ENCODE measurements at regions not wholly inside any gene's neighbourhood (a gene's known extent, or its start where the extent isn't known, plus 50 kb on each side); places are given as distances from the start of the nearest gene placed in this dataset.

DNA sequence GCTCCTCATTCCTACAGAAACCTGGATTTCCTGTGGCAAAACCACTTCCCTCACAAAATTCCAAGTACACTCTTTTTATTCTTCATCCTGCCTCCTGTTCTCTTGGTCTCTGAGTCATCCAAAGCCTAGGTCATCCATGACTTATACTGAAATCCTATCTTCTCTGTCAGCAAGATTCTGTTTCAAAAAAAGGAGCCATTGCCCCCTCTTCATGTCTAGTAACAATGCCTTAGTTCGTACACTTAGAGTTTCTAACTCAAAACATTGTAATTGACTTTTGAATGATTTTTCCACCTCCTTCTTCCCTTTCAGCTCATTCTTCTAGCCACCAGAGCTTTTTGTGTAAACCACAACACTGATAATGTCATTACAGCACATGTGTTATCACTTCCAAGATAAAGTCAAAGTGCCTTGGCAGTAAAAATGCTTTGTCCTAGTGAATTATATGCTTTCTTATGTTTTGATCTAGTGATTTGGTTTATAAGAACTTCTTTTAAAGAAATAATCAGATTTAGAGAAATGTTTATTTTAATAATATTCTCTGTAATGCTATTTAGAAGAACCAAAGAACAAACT, 256.5 kb upstream of the NECTIN3 start:
- ATAC-seq (ENCODE audit: low read depth) (no peak), DNase-seq (ENCODE audit: low spot score in 2 of 2) (no peak)
- Mint-ChIP-seq H3K27me3 (peaks cover 3% of the 10 kb centered on the region), H3K27ac (no peak overlapping the region), H3K4me3 (no peak overlapping the region), H3K36me3 (no peaks in the 10 kb centered on the region), H3K9me3 (no peaks in the 10 kb centered on the region), H3K4me1 (no peaks in the 10 kb centered on the region)

DNA sequence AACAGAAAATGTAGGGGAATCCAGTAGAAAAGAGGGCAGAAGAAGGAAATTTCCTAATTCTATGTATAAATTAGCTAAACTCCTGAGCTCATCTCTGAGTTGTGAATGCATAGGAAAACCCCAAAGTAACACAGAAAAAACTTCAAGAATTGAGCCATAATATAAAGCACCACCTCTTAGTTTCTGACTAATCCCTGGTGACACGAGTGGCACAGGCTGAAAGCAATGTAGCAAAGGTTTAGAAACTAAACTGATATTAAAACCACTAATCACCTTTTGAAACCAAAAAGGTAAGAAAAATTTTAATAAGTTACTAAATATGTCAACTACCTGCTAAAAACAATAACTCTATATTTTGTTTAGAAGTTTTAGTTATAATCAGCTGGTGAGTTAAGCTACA, 255.6 kb upstream of the NECTIN3 start:
- H3K27me3 Mint-ChIP-seq: peaks cover 3% of the 10 kb centered on the region

DNA sequence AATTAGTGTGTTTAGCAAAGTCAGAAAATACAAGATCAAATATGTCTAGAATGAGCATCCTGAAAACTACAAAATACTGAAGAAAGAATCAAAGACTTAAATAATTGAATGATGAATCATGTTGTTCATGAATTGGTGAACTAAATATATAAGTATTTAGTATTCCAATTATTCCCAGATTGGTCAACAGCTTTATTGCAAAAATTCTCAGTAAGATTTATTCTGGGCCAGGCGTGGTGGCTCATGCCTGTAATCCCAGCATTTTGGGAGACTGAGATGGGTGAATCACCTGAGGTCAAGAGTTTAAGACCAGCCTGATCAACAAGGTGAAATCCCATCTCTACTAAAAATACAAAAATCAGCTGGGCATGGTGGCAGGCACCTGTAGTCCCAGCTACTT, 250.0 kb upstream of the NECTIN3 start:
- Mint-ChIP-seq H3K27me3 (no peaks in the 10 kb centered on the region), H3K4me1 (no peaks in the 10 kb centered on the region), H3K4me3 (no peak overlapping the region), H3K27ac (no peak overlapping the region), H3K9me3 (peaks cover 1% of the 10 kb centered on the region), H3K36me3 (no peaks in the 10 kb centered on the region)
- ATAC-seq (ENCODE audit: low read depth) (no peak), DNase-seq (ENCODE audit: low spot score in 2 of 2) (no peak)

More for the DNA sequence above, 255.6 kb upstream of the NECTIN3 start:
- Mint-ChIP-seq H3K4me3 (no peak overlapping the region), H3K4me1 (no peaks in the 10 kb centered on the region), H3K9me3 (no peaks in the 10 kb centered on the region), H3K36me3 (no peaks in the 10 kb centered on the region), H3K27ac (no peak overlapping the region)
- DNase-seq (ENCODE audit: low spot score in 2 of 2) (no peak), ATAC-seq (ENCODE audit: low read depth) (no peak)

DNA sequence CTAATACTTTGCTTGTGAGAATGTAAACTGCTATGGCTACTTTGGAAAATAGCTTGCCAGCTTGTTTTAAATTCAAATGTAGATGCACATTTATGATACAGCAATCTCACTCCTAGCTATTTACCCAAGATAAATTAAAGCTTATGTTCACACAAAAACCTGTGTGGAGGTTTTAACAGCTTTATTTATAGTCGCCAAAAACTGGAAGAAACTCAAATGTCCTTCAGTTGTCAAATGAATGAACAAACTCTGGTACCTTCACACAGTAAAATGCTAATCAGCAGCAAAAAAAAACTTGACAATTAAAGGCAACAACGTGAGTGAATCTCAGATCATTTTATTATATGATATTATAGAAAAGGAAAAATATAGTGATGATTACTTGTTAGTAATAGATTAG, 248.6 kb upstream of the NECTIN3 start:
- H3K4me3 Mint-ChIP-seq: no peak overlapping the region
- no peak for ATAC-seq (ENCODE audit: low read depth)
- H3K36me3 Mint-ChIP-seq: no peaks in the 10 kb centered on the region
- DNase-seq (ENCODE audit: low spot score in 2 of 2): no peak
- H3K4me1 Mint-ChIP-seq: no peaks in the 10 kb centered on the region
- peaks cover 4% of the 10 kb centered on the region for H3K9me3 Mint-ChIP-seq
- H3K27me3 Mint-ChIP-seq: no peaks in the 10 kb centered on the region
- no peak overlapping the region for H3K27ac Mint-ChIP-seq

DNA sequence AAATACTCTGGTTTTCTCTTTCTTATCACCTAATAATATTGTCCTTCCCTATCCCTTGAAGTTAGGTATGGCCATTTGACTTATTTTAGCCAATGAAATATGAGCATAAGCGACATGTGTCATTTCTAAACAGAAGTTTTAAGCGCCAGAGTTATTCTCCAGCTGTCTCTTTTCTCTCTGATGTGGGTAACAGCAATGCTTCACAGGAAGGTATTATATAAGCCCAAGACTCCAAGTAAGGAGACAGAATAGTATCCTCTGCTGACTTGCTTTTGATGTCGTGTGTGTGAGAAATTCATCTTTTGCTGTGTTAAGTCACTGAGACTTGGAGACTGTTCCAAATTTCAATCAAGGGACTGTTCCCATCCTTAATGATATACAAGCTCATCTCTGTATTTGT, 224.6 kb upstream of the NECTIN3 start:
- Mint-ChIP-seq H3K9me3 (peaks cover 10% of the 10 kb centered on the region), H3K4me1 (no peaks in the 10 kb centered on the region), H3K36me3 (no peaks in the 10 kb centered on the region), H3K27ac (no peak overlapping the region), H3K27me3 (no peaks in the 10 kb centered on the region), H3K4me3 (no peak overlapping the region)
- DNase-seq (ENCODE audit: low spot score in 2 of 2): no peak
- no peak for ATAC-seq (ENCODE audit: low read depth)

DNA sequence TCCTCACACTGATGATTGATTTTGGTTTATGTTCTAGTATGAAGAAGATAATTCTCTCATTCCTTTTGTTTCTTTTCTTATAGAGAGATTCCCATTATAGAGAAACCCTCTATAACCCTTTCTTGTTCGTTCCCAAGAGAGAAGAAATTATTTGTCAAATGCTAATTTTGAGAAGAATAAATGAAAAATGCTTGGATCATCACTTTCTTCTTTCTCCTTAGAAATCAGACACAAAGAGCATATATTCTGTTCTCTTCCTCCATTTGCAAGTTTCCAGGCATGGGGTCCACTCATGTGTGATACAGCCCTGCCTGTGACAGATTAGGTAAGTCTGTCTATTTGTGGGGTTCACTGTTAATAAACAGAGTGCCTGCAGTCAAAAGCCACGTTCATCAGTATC, 222.6 kb upstream of the NECTIN3 start:
- ATAC-seq (ENCODE audit: low read depth) (no peak), DNase-seq (ENCODE audit: low spot score in 2 of 2) (no peak)
- no peaks in the 10 kb centered on the region for H3K36me3 Mint-ChIP-seq
- H3K9me3 Mint-ChIP-seq: peaks cover 10% of the 10 kb centered on the region
- H3K27ac Mint-ChIP-seq: no peak overlapping the region
- no peak overlapping the region for H3K4me3 Mint-ChIP-seq
- no peaks in the 10 kb centered on the region for H3K4me1 Mint-ChIP-seq
- no peaks in the 10 kb centered on the region for H3K27me3 Mint-ChIP-seq

DNA sequence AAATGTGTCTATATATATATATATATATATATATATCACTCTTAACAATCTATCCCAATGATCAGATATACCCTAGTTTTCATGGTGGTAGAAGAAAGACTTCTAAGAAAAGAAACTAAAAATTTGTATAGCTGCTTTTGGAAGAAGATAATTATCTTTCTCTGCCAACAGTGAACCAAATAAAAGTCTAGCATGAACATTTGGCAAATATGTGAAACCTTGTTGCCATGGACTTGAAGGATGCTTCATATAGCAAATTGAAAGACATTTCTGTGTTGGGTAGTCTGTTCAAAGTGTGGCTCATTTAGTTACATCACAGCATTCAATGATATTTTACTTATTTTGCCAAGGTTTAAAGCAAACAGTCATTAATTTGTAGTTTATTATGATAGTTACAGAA, 219.9 kb upstream of the NECTIN3 start:
- Mint-ChIP-seq H3K4me1 (no peaks in the 10 kb centered on the region), H3K27ac (no peak overlapping the region), H3K27me3 (no peaks in the 10 kb centered on the region), H3K9me3 (peaks cover 6% of the 10 kb centered on the region), H3K36me3 (no peaks in the 10 kb centered on the region), H3K4me3 (no peak overlapping the region)
- no peak for ATAC-seq (ENCODE audit: low read depth)
- no peak for DNase-seq (ENCODE audit: low spot score in 2 of 2)

DNA sequence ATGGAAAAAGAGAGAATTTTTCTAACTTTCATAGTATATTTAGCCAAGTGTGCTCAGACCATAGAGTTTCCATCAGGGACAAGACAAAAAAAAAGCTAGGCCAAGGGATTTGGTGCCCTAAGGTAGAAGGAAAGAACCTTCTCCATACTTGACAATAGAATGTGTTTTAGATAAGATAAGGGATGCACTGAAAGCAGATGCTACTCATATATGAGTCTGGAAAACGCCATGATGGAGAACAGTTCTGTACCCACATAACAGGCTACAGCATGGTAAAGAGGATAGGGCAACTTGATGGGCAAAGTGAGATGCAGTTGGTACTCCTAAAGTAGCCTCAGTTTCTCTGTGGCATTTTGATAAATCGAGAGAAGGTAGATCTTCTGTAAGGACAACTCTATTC, 216.4 kb upstream of the NECTIN3 start:
- Mint-ChIP-seq H3K4me1 (no peaks in the 10 kb centered on the region), H3K27me3 (no peaks in the 10 kb centered on the region), H3K36me3 (no peaks in the 10 kb centered on the region), H3K4me3 (no peak overlapping the region), H3K9me3 (peaks cover 2% of the 10 kb centered on the region), H3K27ac (no peak overlapping the region)
- ATAC-seq (ENCODE audit: low read depth): no peak
- no peak for DNase-seq (ENCODE audit: low spot score in 2 of 2)

DNA sequence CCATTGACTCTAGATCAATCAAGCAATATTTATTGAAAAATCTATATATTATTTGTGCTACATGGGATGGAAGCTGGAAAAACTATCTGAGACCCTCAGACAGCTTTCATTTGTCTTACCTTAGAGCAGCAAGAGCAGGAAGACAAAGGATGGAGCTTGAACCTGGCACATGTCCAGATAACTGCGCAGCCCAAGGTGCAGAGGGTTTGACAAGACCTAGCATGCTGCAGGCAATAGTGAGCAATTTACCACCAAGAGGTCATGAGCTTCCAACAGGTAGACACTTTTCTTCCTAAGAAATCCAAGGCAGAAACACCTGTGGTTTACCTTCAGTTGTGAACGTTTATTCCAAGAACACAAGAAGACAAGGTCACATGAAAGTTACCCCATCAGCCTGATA, 214.7 kb upstream of the NECTIN3 start:
- Mint-ChIP-seq H3K36me3 (no peaks in the 10 kb centered on the region), H3K9me3 (no peaks in the 10 kb centered on the region), H3K4me1 (no peaks in the 10 kb centered on the region), H3K27me3 (no peaks in the 10 kb centered on the region), H3K27ac (no peak overlapping the region), H3K4me3 (no peak overlapping the region)
- ATAC-seq (ENCODE audit: low read depth) (no peak), DNase-seq (ENCODE audit: low spot score in 2 of 2) (no peak)

DNA sequence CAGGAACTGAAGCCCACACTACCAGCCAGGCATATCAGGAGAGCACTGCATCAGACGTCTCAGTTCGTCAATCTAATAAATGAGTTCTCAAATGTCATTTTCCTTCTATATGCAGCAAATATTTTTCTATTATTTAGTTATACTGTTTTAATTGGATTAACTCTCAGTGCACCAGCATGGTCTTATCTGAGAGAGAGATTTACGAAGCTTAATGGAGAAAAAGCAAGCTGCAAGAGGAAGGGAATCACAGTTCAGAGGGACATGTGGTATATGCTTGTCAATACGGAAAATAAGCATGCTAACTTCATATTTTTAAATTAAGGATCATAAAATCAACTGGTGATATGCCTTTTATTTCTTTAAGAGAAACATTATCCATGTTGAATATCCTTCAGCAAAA, 213.1 kb upstream of the NECTIN3 start:
- no peaks in the 10 kb centered on the region for H3K27me3 Mint-ChIP-seq
- no peaks in the 10 kb centered on the region for H3K9me3 Mint-ChIP-seq
- ATAC-seq (ENCODE audit: low read depth): no peak
- H3K36me3 Mint-ChIP-seq: no peaks in the 10 kb centered on the region
- H3K27ac Mint-ChIP-seq: no peak overlapping the region
- H3K4me3 Mint-ChIP-seq: no peak overlapping the region
- no peaks in the 10 kb centered on the region for H3K4me1 Mint-ChIP-seq
- no peak for DNase-seq (ENCODE audit: low spot score in 2 of 2)

DNA sequence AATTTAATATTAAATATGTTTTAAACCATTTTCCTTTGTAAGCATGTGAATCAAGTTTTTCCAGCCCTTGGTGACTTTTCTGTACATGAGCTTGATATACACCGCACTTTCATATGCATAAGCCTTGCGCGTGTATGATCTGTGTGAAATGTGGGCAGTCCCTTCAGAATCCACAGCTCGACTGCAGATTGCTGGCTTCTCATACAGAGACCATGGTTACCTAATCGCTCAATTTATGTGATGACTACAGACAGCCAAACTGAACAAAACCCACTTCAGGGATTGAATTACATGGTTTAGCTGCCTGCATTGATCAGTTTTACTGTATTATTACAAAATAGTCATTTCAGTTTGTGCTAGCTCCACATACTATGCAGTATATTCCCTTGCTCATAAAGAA, 212.3 kb upstream of the NECTIN3 start:
- Mint-ChIP-seq H3K27ac (no peak overlapping the region), H3K27me3 (no peaks in the 10 kb centered on the region)

DNA sequence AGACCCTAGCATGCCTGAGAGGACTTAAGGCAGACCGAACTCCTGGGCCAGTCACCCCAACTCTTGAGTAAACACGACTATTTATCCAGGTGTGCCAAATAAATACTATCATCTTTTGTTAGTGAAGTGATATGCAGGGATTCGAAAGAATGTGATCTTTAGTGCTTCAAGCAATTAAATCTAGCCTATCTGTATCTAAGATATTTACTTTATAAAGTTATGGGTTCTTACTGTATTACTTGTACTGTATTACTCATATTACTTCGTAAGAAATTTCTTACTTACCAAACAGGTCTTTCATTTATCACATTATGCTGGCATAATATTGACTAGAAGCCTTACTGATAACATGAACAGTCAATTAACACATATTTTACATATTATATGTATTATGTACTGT, 211.6 kb upstream of the NECTIN3 start:
- no peaks in the 10 kb centered on the region for H3K9me3 Mint-ChIP-seq
- ATAC-seq (ENCODE audit: low read depth) (no peak), DNase-seq (ENCODE audit: low spot score in 2 of 2) (no peak)
- no peaks in the 10 kb centered on the region for H3K27me3 Mint-ChIP-seq
- no peaks in the 10 kb centered on the region for H3K36me3 Mint-ChIP-seq
- no peak overlapping the region for H3K4me3 Mint-ChIP-seq
- no peaks in the 10 kb centered on the region for H3K4me1 Mint-ChIP-seq
- H3K27ac Mint-ChIP-seq: no peak overlapping the region

More for the DNA sequence above, 212.3 kb upstream of the NECTIN3 start:
- ATAC-seq (ENCODE audit: low read depth) (no peak), DNase-seq (ENCODE audit: low spot score in 2 of 2) (no peak)
- H3K4me3 Mint-ChIP-seq: no peak overlapping the region
- H3K36me3 Mint-ChIP-seq: no peaks in the 10 kb centered on the region
- H3K9me3 Mint-ChIP-seq: no peaks in the 10 kb centered on the region
- no peaks in the 10 kb centered on the region for H3K4me1 Mint-ChIP-seq

DNA sequence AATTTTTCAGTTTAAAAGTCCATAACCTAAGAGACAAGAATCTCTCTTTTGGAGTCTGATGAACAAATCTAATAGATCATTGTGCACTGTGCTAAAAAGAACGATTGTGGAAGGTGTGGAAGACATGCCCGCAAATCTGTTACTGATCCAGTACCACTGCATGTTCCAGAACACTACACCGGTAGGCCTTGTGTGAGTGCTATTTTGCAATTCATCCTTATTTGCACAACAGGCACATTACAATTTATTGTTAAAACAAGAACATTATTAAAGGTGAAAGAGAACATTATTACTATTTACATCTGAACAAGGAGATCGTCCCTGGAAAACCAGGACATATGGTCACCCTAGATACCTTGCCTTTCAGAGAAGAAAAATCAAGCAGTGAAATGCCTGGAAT, 205.7 kb upstream of the NECTIN3 start:
- no peaks in the 10 kb centered on the region for H3K27me3 Mint-ChIP-seq
- no peaks in the 10 kb centered on the region for H3K4me1 Mint-ChIP-seq
- H3K27ac Mint-ChIP-seq: no peak overlapping the region
- no peak overlapping the region for H3K4me3 Mint-ChIP-seq
- no peaks in the 10 kb centered on the region for H3K9me3 Mint-ChIP-seq
- DNase-seq (ENCODE audit: low spot score in 2 of 2) (no peak), ATAC-seq (ENCODE audit: low read depth) (no peak)
- no peaks in the 10 kb centered on the region for H3K36me3 Mint-ChIP-seq

DNA sequence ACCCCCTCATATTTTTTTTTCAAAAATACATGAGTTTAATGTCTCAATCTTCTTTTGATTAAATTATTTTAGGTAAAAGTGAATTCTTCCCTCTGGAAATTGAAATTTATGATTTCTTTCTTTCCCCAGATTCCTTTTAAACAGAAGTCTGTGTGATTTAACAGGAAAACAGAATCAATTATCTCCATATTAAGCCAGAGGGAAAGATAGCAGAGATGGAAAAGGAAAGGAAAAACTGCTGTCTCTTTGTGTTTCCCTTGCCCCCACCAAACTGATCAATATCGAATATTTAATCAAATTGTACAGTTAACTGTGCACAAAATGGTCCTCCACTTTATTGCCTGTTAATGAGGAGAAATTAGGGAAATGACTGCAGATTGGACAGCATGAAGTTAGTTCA, 203.5 kb upstream of the NECTIN3 start:
- Mint-ChIP-seq H3K36me3 (no peaks in the 10 kb centered on the region), H3K27ac (no peak overlapping the region), H3K4me1 (no peaks in the 10 kb centered on the region), H3K9me3 (no peaks in the 10 kb centered on the region), H3K27me3 (no peaks in the 10 kb centered on the region), H3K4me3 (no peak overlapping the region)
- ATAC-seq (ENCODE audit: low read depth) (no peak), DNase-seq (ENCODE audit: low spot score in 2 of 2) (no peak)

DNA sequence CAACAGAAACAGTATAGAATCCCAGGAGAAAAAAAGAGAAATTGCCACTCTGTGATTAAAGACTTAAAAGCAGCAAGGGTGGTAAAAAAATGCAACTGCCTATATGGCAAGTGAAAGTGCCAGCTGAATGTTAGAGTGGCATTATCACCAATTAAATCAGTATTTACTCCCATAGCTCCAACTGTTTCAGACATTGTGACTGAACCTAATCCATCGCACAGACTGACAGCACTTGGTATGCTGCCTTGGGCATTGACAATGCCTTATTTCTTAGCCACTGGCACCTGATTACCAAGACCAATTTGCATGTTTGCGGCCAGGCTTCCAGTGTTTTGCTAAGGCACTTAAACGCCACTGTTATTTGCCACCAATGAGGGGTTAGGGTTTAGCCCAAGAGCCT, 201.9 kb upstream of the NECTIN3 start:
- H3K27me3 Mint-ChIP-seq: peaks cover 2% of the 10 kb centered on the region

More for the DNA sequence above, 201.9 kb upstream of the NECTIN3 start:
- Mint-ChIP-seq H3K36me3 (no peaks in the 10 kb centered on the region), H3K4me1 (no peaks in the 10 kb centered on the region), H3K9me3 (peaks cover 4% of the 10 kb centered on the region), H3K4me3 (no peak overlapping the region), H3K27ac (no peak overlapping the region)
- no peak for ATAC-seq (ENCODE audit: low read depth)
- DNase-seq (ENCODE audit: low spot score in 2 of 2): no peak
